Small intestine (tissue), 7 donors: ENCODE measurements at regions not wholly inside any gene's neighbourhood (a gene's known extent, or its start where the extent isn't known, plus 50 kb on each side); places are given as distances from the start of the nearest gene placed in this dataset.

ENCODE experiments used
- DNase-seq, 2 donors: peaks; one replicate each; pipeline versions ENCODE4 v3.0.0 to v3.0.0-alpha.2; 2013
- FAIRE-seq: peaks from 2 replicates; lab custom pipeline; 2012; peaks lifted over from hg19 to GRCh38; lab: Jason Lieb, UNC
- H3K27ac ChIP-seq, 3 donors: one replicate each; pipeline ENCODE4 v1.5.1; 2013; ENCODE audit warnings: low read length in 2 of 3, mild to moderate bottlenecking in 2 of 3, control low read depth in 1 of 3, inconsistent platforms in 1 of 3, low read depth in 1 of 3, moderate library complexity in 1 of 3
- H3K27me3 ChIP-seq, 3 donors: one replicate each; pipeline ENCODE4 v1.6.1; 2013; ENCODE audit warnings: low read length in 3 of 3, inconsistent platforms in 1 of 3; ENCODE audit not compliant: control insufficient read depth in 3 of 3, insufficient read depth in 3 of 3
- H3K36me3 ChIP-seq, 3 donors: one replicate each; pipeline ENCODE4 v1.6.1; 2013; ENCODE audit warnings: low read length in 3 of 3, inconsistent platforms in 1 of 3, low read depth in 1 of 3, mild to moderate bottlenecking in 1 of 3, moderate library complexity in 1 of 3; ENCODE audit not compliant: control insufficient read depth in 3 of 3, insufficient read depth in 2 of 3
- H3K4me1 ChIP-seq, 3 donors: one replicate each; pipeline ENCODE4 v1.6.1; 2013; ENCODE audit warnings: low read length in 2 of 3, inconsistent platforms in 1 of 3, low read depth in 1 of 3, mild to moderate bottlenecking in 1 of 3, moderate library complexity in 1 of 3; ENCODE audit not compliant: control insufficient read depth in 3 of 3, insufficient read depth in 2 of 3
- H3K4me3 ChIP-seq, 3 donors: one replicate each; pipeline ENCODE4 v1.5.1; 2013; ENCODE audit warnings: low read length in 3 of 3, control low read depth in 1 of 3, inconsistent platforms in 1 of 3, low read depth in 1 of 3, mild to moderate bottlenecking in 1 of 3, moderate library complexity in 1 of 3
- H3K9me3 ChIP-seq, 2 donors: one replicate each; pipeline ENCODE4 v1.6.1; 2013; ENCODE audit warnings: low read depth in 1 of 2, low read length in 1 of 2; ENCODE audit not compliant: control insufficient read depth in 2 of 2, insufficient read depth in 1 of 2
- WGBS, 3 donors: extraction: QIAGEN DNeasy Blood & Tissue Kit; methylation state at CpG; one replicate each; pipeline ENCODE4 v1.1.7; 2013; 5-methylcytosine and 5-hydroxymethylcytosine counted together
- donor health status: healthy with polysubstance abuse.
- donor health status: control.
- donor health status: control.
- donor health status: Bipolar disorder and iron deficiency.
- donor health status: healthy.

- H3K9me3 ChIP-seq, result no peaks in the 10 kb centered on the region
- H3K4me1 ChIP-seq, result no peaks in the 10 kb centered on the region
- DNase-seq (no peak), FAIRE-seq (no peak)
- 41 to 58% (median 51%) methylated on average over 4 of the region's 4 CpGs for WGBS, 3 donors
- H3K27ac ChIP-seq, result no peak overlapping the region
- no peaks in the 10 kb centered on the region for H3K36me3 ChIP-seq
- H3K4me3 ChIP-seq, result no peak overlapping the region
- no peaks in the 10 kb centered on the region for H3K27me3 ChIP-seq
Measured at GRCh38 chr10:128843972-128844371, 623.1 kb upstream of the MGMT start.

GRCh38 chr10:128846927-128847326 is 620.1 kb upstream of the MGMT start:
- Histone ChIP-seq H3K4me1 (no peaks in the 10 kb centered on the region), H3K27me3 (no peaks in the 10 kb centered on the region), H3K27ac (no peak overlapping the region), H3K36me3 (no peaks in the 10 kb centered on the region), H3K9me3 (no peaks in the 10 kb centered on the region), H3K4me3 (no peak overlapping the region)
- WGBS, 3 donors, result 77 to 85% (median 83%) methylated on average over 3 of the region's 3 CpGs
- FAIRE-seq (no peak), DNase-seq (no peak)

- WGBS, 3 donors, result 74 to 84% (median 84%) methylated on average over 5 of the region's 5 CpGs
- H3K36me3 ChIP-seq, result no peaks in the 10 kb centered on the region
- H3K27me3 ChIP-seq, result no peaks in the 10 kb centered on the region
- H3K27ac ChIP-seq, result no peak overlapping the region
- FAIRE-seq (no peak), DNase-seq (no peak)
- H3K9me3 ChIP-seq, result no peaks in the 10 kb centered on the region
- no peak overlapping the region for H3K4me3 ChIP-seq
- peaks cover 0 to 5% (median 0%) of the 10 kb centered on the region in 3 donors for H3K4me1 ChIP-seq
Measured at GRCh38 chr10:128848810-128849209, 618.2 kb upstream of the MGMT start.

GRCh38 chr10:128850647-128851046 is 616.4 kb upstream of the MGMT start:
- Histone ChIP-seq H3K4me1 (peaks cover 2 to 18% (median 2%) of the 10 kb centered on the region in 3 donors), H3K36me3 (no peaks in the 10 kb centered on the region)
- WGBS, 3 donors, result 86 to 91% (median 88%) methylated on average over 8 of the region's 8 CpGs

DNA sequence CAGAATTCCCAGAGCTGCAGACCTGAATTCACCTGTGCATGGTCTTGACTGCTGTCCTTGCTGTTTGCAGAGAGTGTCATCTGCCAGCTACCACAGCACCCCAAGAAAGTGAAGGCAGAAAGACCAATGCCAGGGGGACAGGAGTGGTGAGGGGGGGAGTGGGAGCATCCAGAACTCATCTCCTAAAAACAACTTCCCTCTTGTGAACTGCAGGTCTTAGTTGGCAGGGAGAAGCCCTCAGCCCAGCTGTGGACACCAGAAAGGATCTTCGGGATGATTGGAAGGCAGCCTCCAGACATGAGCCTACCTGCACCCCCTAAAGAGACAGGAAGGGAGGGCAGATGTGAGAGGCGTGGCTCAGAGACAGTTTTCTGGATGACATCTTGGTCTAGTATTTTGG is 615.8 kb upstream of the MGMT start:
- DNase-seq, result no peak
- Histone ChIP-seq H3K4me3 (no peak overlapping the region), H3K27me3 (no peaks in the 10 kb centered on the region), H3K4me1 (peaks cover 2 to 24% (median 2%) of the 10 kb centered on the region in 3 donors), H3K36me3 (no peaks in the 10 kb centered on the region), H3K27ac (no peak overlapping the region), H3K9me3 (no peaks in the 10 kb centered on the region)
- no peak for FAIRE-seq
- 83 to 86% (median 84%) methylated on average over 2 of the region's 2 CpGs for WGBS, 3 donors

More at GRCh38 chr10:128850647-128851046, 616.4 kb upstream of the MGMT start:
- Histone ChIP-seq H3K9me3 (no peaks in the 10 kb centered on the region), H3K27me3 (no peaks in the 10 kb centered on the region), H3K27ac (no peak overlapping the region), H3K4me3 (no peak overlapping the region)
- no peak for DNase-seq
- no peak for FAIRE-seq

DNA sequence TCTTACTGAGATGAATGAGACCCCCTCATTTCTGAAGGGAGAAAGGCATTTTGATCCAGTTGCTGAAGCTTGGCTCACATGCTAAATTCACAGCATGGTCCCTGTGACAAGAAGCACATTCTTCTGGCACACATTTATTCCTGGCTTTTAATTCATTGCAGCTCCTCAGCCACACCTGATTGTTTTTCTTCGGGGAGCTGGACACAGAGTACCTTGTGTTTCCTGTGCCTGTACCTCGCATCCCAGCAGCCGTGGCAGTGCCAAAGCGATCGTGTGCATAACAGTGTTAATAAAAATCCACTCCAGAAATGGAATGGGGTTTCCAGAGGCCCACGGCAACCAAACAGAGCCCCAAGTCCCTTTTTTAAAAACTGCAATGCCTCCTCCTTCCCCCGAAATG is 615.3 kb upstream of the MGMT start:
- WGBS, 3 donors, result 38 to 61% (median 61%) methylated on average over 7 of the region's 7 CpGs
- no peak overlapping the region for H3K4me3 ChIP-seq
- DNase-seq (no peak), FAIRE-seq (no peak)
- H3K27me3 ChIP-seq, result no peaks in the 10 kb centered on the region
- H3K27ac ChIP-seq, result no peak overlapping the region
- H3K4me1 ChIP-seq, result peaks cover 2 to 24% (median 2%) of the 10 kb centered on the region in 3 donors
- H3K36me3 ChIP-seq, result no peaks in the 10 kb centered on the region
- no peaks in the 10 kb centered on the region for H3K9me3 ChIP-seq

DNA sequence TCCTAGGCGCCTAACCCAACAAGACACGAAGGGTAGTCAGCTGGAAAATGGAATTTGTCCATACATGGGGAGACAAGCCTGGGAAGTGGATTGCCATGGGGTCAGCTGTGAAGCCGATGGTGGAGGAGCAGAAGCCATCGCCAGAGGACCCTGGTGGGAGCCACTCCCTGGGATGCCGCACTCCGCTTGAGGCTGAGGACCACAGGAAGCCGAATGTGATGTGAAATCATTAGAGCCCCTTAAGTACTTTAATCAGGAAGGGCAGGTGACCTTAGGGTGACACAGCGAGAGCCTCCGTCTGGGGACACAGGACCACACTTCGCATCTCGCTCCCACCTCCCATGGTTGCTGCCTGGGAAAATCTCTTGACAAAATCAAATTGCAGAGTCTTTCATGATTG is 614.6 kb upstream of the MGMT start:
- H3K27me3 ChIP-seq, result no peaks in the 10 kb centered on the region
- no peaks in the 10 kb centered on the region for H3K36me3 ChIP-seq
- 94 to 97% (median 96%) methylated on average over 11 of the region's 11 CpGs for WGBS, 3 donors
- no peaks in the 10 kb centered on the region for H3K9me3 ChIP-seq
- DNase-seq (no peak), FAIRE-seq (no peak)
- no peak overlapping the region for H3K4me3 ChIP-seq
- peaks cover 2 to 24% (median 2%) of the 10 kb centered on the region in 3 donors for H3K4me1 ChIP-seq
- H3K27ac ChIP-seq, result no peak overlapping the region

DNA sequence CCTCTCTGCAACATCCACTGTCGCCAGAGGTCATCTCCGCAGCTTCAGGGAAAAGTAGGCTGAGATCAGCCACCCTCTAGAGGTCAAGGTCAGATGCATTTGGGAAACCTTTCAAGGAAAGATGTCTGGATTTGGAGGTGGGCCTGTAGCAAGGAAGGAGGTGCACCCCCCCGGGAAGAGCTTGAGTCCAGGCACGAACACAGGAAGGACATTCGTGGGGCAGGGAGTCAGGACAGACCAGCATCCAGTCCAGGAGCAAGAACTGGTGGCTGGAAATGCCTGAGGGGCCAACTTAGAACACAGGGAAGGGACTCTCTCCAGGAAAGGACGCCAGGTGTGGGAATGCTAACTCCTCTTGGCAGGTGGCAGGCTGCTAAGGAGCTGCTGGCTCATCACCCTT is 614.1 kb upstream of the MGMT start:
- FAIRE-seq, result no peak
- no peak for DNase-seq
- Histone ChIP-seq H3K27me3 (no peaks in the 10 kb centered on the region), H3K9me3 (no peaks in the 10 kb centered on the region), H3K4me1 (peaks cover 2 to 24% (median 2%) of the 10 kb centered on the region in 3 donors), H3K27ac (no peak overlapping the region), H3K4me3 (no peak overlapping the region), H3K36me3 (no peaks in the 10 kb centered on the region)
- WGBS, 3 donors, result 76 to 87% (median 77%) methylated on average over 6 of the region's 6 CpGs

DNA sequence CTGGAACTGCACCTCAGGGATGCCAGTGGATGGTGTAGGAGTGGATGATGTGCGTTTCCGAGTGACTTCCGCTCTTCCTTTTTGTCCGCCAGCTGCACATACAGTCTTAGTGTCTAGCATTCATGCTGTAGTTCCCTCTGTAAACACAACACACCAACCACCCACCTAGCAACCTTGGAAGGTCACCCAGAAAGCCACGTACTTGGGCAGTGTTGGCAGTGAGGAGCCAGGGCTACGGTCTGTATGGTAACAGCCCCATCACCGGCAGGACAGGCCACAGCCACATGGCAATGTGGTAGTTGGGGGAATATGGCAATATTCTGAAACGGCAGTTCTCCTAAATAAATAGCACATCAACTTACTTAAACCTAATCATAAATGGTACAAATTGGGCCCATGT is 613.5 kb upstream of the MGMT start:
- 91% methylated on average over 8 of the region's 8 CpGs for WGBS, 3 donors
- DNase-seq, result no peak
- no peaks in the 10 kb centered on the region for H3K27me3 ChIP-seq
- H3K36me3 ChIP-seq, result no peaks in the 10 kb centered on the region
- no peak overlapping the region for H3K27ac ChIP-seq
- peaks cover 2 to 26% (median 2%) of the 10 kb centered on the region in 3 donors for H3K4me1 ChIP-seq
- H3K4me3 ChIP-seq, result no peak overlapping the region
- H3K9me3 ChIP-seq, result no peaks in the 10 kb centered on the region
- FAIRE-seq, result no peak
